GM13976 (cell line): ENCODE measurements at regions not wholly inside any gene's neighbourhood (a gene's known extent, or its start where the extent isn't known, plus 50 kb on each side); places are given as distances from the start of the nearest gene placed in this dataset.

Source experiments
- DNase-seq: peaks from one replicate; pipeline ENCODE4 v3.0.0; 2012; ENCODE audit warnings: low spot score
- CTCF ChIP-seq: IDR thresholded peaks from 2 replicates; pipeline ENCODE4 v1.5.1; 2012; ENCODE audit warnings: borderline replicate concordance, mild to moderate bottlenecking; ENCODE audit not compliant: insufficient read depth; ENCODE audit errors: extremely low read depth, missing control alignments, control extremely low read depth
- in situ Hi-C: fragments of 300-500 bp; cut with MboI; formaldehyde crosslinking; loops from one replicate; pipeline ENCODE4 v1.12.0; 2022; ENCODE audit warnings: low sequenced_read_pairs, mixed read lengths, inconsistent platforms; ENCODE audit not compliant: unreplicated experiment

GRCh38 chr11:98674390-98674789, 346.4 kb upstream of the CNTN5 start:
- no peak for TF ChIP-seq CTCF
- no peak for DNase-seq
- in situ Hi-C loops = no loop called here

- in situ Hi-C loops = no loop called here
- no peak for DNase-seq
- no peak for TF ChIP-seq CTCF
These were observed 341.1 kb upstream of the CNTN5 start for GRCh38 chr11:98679673-98680072.

GRCh38 chr11:98701541-98701940, 319.2 kb upstream of the CNTN5 start:
- in situ Hi-C loops = no loop called here
- no peak for DNase-seq
- no peak for TF ChIP-seq CTCF

GRCh38 chr11:98703779-98704556, 316.8 kb upstream of the CNTN5 start:
- TF ChIP-seq CTCF = no peak
- in situ Hi-C loops = no loop called here
- no peak for DNase-seq

GRCh38 chr11:98710026-98710425, 310.7 kb upstream of the CNTN5 start:
- in situ Hi-C loops = no loop called here
- TF ChIP-seq CTCF = no peak
- no peak for DNase-seq

GRCh38 chr11:98710986-98711385, 309.8 kb upstream of the CNTN5 start:
- DNase-seq = no peak
- in situ Hi-C loops = no loop called here
- no peak for TF ChIP-seq CTCF
